WTC11 (cell line): ENCODE measurements at regions not wholly inside any gene's neighbourhood (a gene's known extent, or its start where the extent isn't known, plus 50 kb on each side); places are given as distances from the start of the nearest gene placed in this dataset.

Experiments used
- CREB1 ChIP-seq: sonication (generic); formaldehyde crosslinking; IDR thresholded peaks from 2 replicates; pipeline ENCODE4 v1.8.0; 2023; ENCODE audit warnings: mild to moderate bottlenecking, missing genetic modification reagents
- FOXK1 ChIP-seq: sonication (generic); formaldehyde crosslinking; IDR thresholded peaks from 2 replicates; pipeline ENCODE4 v1.8.0; 2022; ENCODE audit warnings: mild to moderate bottlenecking, moderate library complexity, missing genetic modification reagents
- IRF2 ChIP-seq: sonication (generic); formaldehyde crosslinking; IDR thresholded peaks from 2 replicates; pipeline ENCODE4 v1.8.0; 2022; ENCODE audit warnings: low read depth, missing genetic modification reagents, borderline replicate concordance
- NR1H2 ChIP-seq: sonication (generic); formaldehyde crosslinking; IDR thresholded peaks from 2 replicates; pipeline ENCODE4 v1.9.0; 2021; ENCODE audit warnings: mild to moderate bottlenecking, moderate library complexity, missing genetic modification reagents
- ZNF121 ChIP-seq: sonication (generic); formaldehyde crosslinking; IDR thresholded peaks from 2 replicates; pipeline ENCODE4 v1.8.0; 2023; ENCODE audit warnings: missing genetic modification reagents
- ZNF423 ChIP-seq: fragments of 250-450 bp; sonication (Bioruptor Pico); IDR thresholded peaks from 2 replicates; pipeline ENCODE4 v2.1.2; 2022; ENCODE audit warnings: mild to moderate bottlenecking, moderate library complexity
- TF ChIP-seq, protein P1 (sequence below): sonication (generic); formaldehyde crosslinking; IDR thresholded peaks from 2 replicates; pipeline ENCODE4 v1.8.0; 2022; ENCODE audit warnings: mild to moderate bottlenecking, missing genetic modification reagents
- TF ChIP-seq, protein P2 (sequence below): sonication (generic); formaldehyde crosslinking; IDR thresholded peaks from 2 replicates; pipeline ENCODE4 v1.8.1; 2022; ENCODE audit warnings: missing genetic modification reagents, borderline replicate concordance
- TF ChIP-seq, protein P3 (sequence below): sonication (generic); formaldehyde crosslinking; IDR thresholded peaks from 2 replicates; pipeline ENCODE4 v1.8.0; 2022; ENCODE audit warnings: missing genetic modification reagents
- TF ChIP-seq, protein P4 (sequence below): sonication (generic); formaldehyde crosslinking; IDR thresholded peaks from 2 replicates; pipeline ENCODE4 v1.8.1; 2022; ENCODE audit warnings: mild to moderate bottlenecking, moderate library complexity, missing genetic modification reagents
- TF ChIP-seq, protein P5 (sequence below): sonication (generic); formaldehyde crosslinking; IDR thresholded peaks from 2 replicates; pipeline ENCODE4 v1.8.1; 2023; ENCODE audit warnings: mild to moderate bottlenecking, missing genetic modification reagents
- TF ChIP-seq, protein P6 (sequence below): fragments of 200-600 bp; IDR thresholded peaks from 2 replicates; pipeline ENCODE4 v1.8.0; 2022; ENCODE audit warnings: antibody characterized with exemption

DNA sequence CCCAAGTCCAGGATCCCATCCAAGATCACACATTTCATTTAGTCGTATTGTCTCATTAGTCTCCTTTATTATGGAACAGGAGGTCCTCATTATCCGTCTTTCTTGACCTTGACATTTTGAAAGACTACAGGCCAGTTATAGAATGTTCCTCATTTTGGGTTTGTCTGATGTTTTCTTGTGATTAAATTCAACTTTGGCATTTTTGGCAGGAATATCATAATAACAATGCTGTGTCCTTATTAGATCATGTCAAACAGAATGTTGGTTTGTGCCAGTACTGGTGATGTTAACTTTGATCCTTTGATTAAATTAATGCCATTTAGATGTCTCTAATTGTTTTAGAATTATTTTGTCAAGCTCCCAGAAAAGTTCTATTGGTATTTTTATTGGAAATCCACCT is 106.5 kb upstream of the FRY start:
- TF ChIP-seq, protein P1, sequence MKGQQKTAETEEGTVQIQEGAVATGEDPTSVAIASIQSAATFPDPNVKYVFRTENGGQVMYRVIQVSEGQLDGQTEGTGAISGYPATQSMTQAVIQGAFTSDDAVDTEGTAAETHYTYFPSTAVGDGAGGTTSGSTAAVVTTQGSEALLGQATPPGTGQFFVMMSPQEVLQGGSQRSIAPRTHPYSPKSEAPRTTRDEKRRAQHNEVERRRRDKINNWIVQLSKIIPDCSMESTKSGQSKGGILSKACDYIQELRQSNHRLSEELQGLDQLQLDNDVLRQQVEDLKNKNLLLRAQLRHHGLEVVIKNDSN (CRISPR knock-in tag): no peak
- TF ChIP-seq IRF2 (CRISPR knock-in tag) (no peak), ZNF121 (CRISPR knock-in tag) (no peak), ZNF423 (CRISPR knock-in tag) (no peak), FOXK1 (no peak), CREB1 (CRISPR knock-in tag) (no peak), NR1H2 (no peak)
- TF ChIP-seq, protein P2, sequence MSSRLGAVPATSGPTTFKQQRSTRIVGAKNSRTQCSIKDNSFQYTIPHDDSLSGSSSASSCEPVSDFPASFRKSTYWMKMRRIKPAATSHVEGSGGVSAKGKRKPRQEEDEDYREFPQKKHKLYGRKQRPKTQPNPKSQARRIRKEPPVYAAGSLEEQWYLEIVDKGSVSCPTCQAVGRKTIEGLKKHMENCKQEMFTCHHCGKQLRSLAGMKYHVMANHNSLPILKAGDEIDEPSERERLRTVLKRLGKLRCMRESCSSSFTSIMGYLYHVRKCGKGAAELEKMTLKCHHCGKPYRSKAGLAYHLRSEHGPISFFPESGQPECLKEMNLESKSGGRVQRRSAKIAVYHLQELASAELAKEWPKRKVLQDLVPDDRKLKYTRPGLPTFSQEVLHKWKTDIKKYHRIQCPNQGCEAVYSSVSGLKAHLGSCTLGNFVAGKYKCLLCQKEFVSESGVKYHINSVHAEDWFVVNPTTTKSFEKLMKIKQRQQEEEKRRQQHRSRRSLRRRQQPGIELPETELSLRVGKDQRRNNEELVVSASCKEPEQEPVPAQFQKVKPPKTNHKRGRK (CRISPR knock-in tag): no peak
- TF ChIP-seq, protein P3, sequence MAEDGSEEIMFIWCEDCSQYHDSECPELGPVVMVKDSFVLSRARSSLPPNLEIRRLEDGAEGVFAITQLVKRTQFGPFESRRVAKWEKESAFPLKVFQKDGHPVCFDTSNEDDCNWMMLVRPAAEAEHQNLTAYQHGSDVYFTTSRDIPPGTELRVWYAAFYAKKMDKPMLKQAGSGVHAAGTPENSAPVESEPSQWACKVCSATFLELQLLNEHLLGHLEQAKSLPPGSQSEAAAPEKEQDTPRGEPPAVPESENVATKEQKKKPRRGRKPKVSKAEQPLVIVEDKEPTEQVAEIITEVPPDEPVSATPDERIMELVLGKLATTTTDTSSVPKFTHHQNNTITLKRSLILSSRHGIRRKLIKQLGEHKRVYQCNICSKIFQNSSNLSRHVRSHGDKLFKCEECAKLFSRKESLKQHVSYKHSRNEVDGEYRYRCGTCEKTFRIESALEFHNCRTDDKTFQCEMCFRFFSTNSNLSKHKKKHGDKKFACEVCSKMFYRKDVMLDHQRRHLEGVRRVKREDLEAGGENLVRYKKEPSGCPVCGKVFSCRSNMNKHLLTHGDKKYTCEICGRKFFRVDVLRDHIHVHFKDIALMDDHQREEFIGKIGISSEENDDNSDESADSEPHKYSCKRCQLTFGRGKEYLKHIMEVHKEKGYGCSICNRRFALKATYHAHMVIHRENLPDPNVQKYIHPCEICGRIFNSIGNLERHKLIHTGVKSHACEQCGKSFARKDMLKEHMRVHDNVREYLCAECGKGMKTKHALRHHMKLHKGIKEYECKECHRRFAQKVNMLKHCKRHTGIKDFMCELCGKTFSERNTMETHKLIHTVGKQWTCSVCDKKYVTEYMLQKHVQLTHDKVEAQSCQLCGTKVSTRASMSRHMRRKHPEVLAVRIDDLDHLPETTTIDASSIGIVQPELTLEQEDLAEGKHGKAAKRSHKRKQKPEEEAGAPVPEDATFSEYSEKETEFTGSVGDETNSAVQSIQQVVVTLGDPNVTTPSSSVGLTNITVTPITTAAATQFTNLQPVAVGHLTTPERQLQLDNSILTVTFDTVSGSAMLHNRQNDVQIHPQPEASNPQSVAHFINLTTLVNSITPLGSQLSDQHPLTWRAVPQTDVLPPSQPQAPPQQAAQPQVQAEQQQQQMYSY: no peak
- TF ChIP-seq, protein P4, sequence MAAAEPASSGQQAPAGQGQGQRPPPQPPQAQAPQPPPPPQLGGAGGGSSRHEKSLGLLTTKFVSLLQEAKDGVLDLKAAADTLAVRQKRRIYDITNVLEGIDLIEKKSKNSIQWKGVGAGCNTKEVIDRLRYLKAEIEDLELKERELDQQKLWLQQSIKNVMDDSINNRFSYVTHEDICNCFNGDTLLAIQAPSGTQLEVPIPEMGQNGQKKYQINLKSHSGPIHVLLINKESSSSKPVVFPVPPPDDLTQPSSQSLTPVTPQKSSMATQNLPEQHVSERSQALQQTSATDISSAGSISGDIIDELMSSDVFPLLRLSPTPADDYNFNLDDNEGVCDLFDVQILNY (CRISPR knock-in tag): no peak
- TF ChIP-seq, protein P5, sequence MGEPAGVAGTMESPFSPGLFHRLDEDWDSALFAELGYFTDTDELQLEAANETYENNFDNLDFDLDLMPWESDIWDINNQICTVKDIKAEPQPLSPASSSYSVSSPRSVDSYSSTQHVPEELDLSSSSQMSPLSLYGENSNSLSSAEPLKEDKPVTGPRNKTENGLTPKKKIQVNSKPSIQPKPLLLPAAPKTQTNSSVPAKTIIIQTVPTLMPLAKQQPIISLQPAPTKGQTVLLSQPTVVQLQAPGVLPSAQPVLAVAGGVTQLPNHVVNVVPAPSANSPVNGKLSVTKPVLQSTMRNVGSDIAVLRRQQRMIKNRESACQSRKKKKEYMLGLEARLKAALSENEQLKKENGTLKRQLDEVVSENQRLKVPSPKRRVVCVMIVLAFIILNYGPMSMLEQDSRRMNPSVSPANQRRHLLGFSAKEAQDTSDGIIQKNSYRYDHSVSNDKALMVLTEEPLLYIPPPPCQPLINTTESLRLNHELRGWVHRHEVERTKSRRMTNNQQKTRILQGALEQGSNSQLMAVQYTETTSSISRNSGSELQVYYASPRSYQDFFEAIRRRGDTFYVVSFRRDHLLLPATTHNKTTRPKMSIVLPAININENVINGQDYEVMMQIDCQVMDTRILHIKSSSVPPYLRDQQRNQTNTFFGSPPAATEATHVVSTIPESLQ (CRISPR knock-in tag): no peak
- TF ChIP-seq, protein P6, sequence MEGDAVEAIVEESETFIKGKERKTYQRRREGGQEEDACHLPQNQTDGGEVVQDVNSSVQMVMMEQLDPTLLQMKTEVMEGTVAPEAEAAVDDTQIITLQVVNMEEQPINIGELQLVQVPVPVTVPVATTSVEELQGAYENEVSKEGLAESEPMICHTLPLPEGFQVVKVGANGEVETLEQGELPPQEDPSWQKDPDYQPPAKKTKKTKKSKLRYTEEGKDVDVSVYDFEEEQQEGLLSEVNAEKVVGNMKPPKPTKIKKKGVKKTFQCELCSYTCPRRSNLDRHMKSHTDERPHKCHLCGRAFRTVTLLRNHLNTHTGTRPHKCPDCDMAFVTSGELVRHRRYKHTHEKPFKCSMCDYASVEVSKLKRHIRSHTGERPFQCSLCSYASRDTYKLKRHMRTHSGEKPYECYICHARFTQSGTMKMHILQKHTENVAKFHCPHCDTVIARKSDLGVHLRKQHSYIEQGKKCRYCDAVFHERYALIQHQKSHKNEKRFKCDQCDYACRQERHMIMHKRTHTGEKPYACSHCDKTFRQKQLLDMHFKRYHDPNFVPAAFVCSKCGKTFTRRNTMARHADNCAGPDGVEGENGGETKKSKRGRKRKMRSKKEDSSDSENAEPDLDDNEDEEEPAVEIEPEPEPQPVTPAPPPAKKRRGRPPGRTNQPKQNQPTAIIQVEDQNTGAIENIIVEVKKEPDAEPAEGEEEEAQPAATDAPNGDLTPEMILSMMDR: no peak
